ENCODE measurements at regions not wholly inside any gene's neighbourhood (a gene's known extent, or its start where the extent isn't known, plus 50 kb on each side); places are given as distances from the start of the nearest gene placed in this dataset.

DNA sequence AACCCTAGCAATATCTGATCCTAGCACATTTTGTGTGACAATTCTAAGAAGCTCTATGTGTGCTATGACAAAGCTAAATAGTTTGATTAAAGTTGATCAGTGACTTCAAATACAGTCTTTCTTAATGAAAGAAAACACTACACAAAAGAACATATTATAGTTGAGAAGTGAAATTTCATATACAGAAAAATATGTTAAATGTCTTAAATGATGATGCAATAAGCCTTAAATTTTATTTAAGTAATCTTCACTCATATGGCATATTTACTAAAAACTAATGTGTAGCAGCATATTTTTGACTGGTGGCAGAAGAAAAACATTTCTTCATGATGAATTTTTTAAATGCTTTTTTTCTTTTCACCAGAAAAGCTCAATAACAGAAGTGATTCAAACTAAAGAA is 485.5 kb downstream of the TUSC7 start:
- DNase-seq = no peak

GRCh38 chr3:117200962-117201361 is 491.4 kb downstream of the TUSC7 start:
- no peak for DNase-seq
- intact Hi-C loops (cut with DNase I) = no loop called here

More for the DNA sequence above, 485.5 kb downstream of the TUSC7 start:
- intact Hi-C loops (cut with DNase I) = no loop called here

DNA sequence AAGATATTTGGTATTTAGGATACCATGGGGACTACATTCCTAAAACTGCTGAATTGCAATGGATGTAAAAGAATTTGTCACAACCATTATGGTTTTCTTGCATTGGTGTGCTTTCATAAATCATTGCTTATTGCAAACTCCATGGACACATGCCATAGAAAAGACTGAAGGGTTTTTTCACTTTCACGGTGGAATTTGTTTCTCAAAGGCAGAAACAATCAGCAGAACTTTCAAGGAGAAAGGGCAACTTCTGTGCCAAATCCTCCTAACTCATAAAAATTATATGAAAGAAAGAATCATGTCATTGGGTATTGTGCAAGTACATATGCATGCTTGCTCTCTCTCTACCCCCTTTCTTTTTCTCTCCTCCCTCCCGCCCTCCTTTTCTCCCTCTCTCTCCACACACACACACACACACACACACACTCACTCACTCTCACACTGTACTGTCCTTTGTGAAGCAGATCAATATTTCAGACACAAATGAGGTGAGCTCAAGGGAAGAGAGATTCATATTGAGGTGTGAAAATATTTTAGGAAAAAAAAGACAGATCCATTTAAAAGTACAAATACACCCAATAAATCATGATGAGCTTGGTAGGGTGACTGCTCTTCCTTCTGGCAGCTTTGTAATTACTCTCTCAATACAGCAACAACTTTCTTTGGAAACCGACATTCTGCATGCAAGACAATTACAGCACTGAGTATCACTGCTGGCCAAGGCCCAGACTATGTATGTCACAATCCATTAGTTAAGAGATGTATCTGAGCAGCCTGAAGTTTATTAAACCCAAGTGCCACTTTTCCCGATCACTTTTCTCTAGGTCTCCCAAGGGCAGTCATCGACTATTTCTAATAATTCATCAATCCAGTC is 492.6 kb downstream of the TUSC7 start:
- intact Hi-C loops (cut with DNase I) = no loop called here
- no peak for DNase-seq

DNA sequence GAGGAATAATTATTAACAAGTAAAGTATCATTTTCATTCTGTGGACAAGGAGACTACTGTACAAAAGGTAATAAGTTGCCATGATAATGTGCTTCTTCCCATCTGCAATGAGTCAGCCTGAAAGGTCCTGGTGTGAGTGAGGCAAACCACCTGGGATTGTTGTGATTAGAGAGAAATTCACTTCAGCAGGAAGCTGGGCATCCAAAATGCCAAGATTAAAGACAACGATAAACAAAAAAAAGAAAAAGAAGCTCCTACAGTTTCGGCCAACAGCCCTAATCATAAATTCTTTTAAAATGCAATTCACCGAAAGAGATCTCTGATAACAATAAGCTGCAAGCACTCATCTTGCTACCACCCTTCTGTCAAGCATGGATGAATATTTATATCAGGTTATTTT is 507.8 kb downstream of the TUSC7 start:
- DNase-seq = no peak
- intact Hi-C loops (cut with DNase I) = no loop called here

DNA sequence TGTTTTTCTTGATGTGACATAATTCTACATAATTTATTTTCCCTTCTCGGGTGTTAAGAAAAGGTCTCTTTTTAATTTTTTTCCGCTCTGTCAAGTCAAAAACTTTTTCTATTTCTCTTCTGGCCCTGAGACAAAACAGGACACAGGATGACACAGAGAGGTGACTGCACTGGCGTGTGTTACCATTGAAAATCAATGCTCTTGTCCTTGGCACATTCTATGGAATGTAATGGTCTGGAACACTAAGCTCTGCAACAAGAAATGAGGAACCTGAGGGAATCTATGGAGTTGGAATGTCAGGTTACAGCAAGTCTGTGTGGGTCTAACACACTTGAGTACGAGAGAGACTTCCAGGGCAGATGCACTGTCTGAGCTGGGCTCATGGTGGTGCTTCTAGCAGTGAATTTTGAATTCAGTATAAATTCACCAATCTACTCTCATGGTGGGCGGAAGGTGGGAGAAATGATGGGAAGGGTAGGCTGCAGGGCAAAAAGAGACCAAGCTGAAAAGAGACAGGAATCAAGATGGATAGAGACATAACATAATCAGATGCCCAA is 508.3 kb downstream of the TUSC7 start:
- peak in 27 of 42 donors; percentile 10 to 69 (median 35) for DNase-seq
- intact Hi-C loops (cut with DNase I) = no loop called here

- no peak for DNase-seq
- intact Hi-C loops (cut with DNase I) = no loop called here
Measured at GRCh38 chr3:117218641-117219048, 509.1 kb downstream of the TUSC7 start.

GRCh38 chr3:117219296-117219695 is 509.7 kb downstream of the TUSC7 start:
- intact Hi-C loops (cut with DNase I) = no loop called here
- no peak for DNase-seq

DNA sequence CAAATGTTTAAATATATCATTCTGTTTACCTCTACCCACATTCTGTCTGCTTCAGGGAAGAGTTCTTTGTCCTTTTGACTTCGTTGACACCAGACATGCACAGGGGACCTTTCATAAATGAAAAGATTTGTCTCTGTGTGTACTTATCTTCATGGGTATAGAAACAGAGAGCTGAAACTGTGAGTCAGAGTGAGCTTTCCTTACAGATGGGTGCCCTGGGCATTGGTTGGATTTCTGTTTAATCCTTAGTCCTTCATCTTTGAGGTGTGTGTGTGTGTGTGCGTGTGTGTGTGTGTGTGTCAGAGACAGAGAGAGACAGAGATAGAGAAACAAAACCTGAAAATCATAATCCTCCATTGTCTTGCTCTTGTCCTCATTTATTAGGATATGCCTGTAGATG is 517.4 kb downstream of the TUSC7 start:
- no peak for DNase-seq
- intact Hi-C loops (cut with DNase I) = no loop called here

DNA sequence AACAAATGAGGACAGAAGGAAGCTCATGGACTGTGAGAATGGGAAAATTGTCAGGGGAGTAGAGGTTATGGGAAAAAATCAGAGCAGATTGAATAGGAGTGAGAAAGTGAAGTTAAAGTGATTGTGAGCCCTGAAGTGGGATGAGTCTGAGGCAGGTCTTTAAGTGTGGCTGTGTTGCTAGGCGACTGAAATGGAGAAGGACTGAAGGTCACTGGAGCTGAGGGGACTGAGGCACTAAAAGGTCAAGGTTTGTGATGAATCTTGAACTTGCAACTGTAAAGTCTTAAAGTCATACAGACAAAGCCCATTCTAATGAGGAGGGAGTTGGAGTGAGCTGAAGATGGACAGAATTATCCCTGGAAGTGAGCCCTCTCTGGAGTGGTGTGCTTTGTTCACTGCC is 518.9 kb downstream of the TUSC7 start:
- intact Hi-C loops (cut with DNase I) = no loop called here
- DNase-seq = no peak

- intact Hi-C loops (cut with DNase I) = no loop called here
Measured at GRCh38 chr3:117230924-117231323, 521.3 kb downstream of the TUSC7 start.

GRCh38 chr3:117234331-117234730 is 524.8 kb downstream of the TUSC7 start:
- intact Hi-C loops (cut with DNase I) = no loop called here
- no peak for DNase-seq

More at GRCh38 chr3:117230924-117231323, 521.3 kb downstream of the TUSC7 start:
- no peak for DNase-seq

- no peak for DNase-seq
- intact Hi-C loops (cut with DNase I) = no loop called here
Measured at GRCh38 chr3:117235304-117235703, 525.7 kb downstream of the TUSC7 start.

DNA sequence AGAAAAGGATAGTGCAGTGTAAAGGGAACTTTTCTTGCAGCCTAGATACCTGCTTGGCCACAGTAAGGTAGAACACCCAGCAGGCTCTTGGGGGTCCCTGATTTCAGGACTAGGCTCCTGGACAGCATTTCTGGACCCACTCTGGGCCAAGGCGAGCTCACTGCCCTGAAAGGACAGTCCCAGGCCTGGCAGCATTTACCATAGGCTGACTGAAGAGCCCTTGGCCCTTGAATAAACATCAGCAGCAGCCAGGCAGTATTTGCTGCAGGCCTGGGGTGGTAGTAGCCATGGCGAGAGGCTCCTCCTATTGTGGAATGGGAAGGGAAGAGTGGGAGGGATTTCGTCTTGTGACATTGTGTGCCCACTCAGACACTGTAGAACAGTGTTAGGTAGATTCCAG is 529.2 kb downstream of the TUSC7 start:
- no peak for DNase-seq
- intact Hi-C loops (cut with DNase I) = no loop called here

DNA sequence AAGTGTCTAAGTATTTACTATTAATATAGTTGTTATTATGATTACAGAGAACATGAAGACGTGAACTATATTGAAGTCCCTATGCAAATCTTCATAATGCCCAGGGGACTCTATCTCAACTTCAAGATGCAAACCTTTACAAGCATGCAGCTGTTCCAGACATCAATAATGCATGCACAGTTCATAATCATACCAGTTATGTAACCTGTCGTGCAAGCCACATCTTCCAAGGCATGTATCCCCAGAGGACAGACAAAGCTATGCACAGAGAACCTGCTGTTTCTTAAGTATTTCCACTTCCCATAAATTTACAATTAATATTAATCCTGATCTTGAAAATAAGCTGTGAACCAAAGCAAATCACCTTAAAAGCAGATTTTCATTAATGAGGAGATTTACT is 534.1 kb downstream of the TUSC7 start:
- intact Hi-C loops (cut with DNase I) = no loop called here
- DNase-seq = no peak

GRCh38 chr3:117246771-117247555 is 537.4 kb downstream of the TUSC7 start:
- peak in 16 of 42 donors; percentile 5 to 70 (median 34) for DNase-seq

GRCh38 chr3:117248153-117248552 is 538.6 kb downstream of the TUSC7 start:
- no peak for DNase-seq

More at GRCh38 chr3:117246771-117247555, 537.4 kb downstream of the TUSC7 start:
- intact Hi-C loops (cut with DNase I) = no loop called here

GRCh38 chr3:117252208-117252607 is 542.6 kb downstream of the TUSC7 start:
- intact Hi-C loops (cut with DNase I) = no loop called here
- DNase-seq = no peak

More at GRCh38 chr3:117248153-117248552, 538.6 kb downstream of the TUSC7 start:
- intact Hi-C loops (cut with DNase I) = no loop called here

- no peak for DNase-seq
- intact Hi-C loops (cut with DNase I) = no loop called here
Measured at GRCh38 chr3:117252651-117253050, 543.1 kb downstream of the TUSC7 start.

GRCh38 chr3:117253636-117254035 is 544.1 kb downstream of the TUSC7 start:
- intact Hi-C loops (cut with DNase I) = no loop called here
- peak in 1 of 42 donors; percentile 9 for DNase-seq

GRCh38 chr3:117254985-117255384 is 545.4 kb downstream of the TUSC7 start:
- intact Hi-C loops (cut with DNase I) = no loop called here
- DNase-seq = no peak
